GM19351 (cell line): ENCODE measurements at regions not wholly inside any gene's neighbourhood (a gene's known extent, or its start where the extent isn't known, plus 50 kb on each side); places are given as distances from the start of the nearest gene placed in this dataset.
A peak's percentile ranks its signal among the peaks of the same experiment; 100 is the strongest.

Experiments
- ATAC-seq: cut with Tn5 transposase; IDR thresholded peaks from one replicate; pipeline ENCODE4 v1.9.1; 2021; ENCODE audit warnings: mild to moderate bottlenecking, moderate library complexity; ENCODE audit not compliant: unreplicated experiment

- no peak for ATAC-seq
Observed at GRCh38 chr15:35596285-35596684, 50.3 kb upstream of the DPH6 start.

DNA sequence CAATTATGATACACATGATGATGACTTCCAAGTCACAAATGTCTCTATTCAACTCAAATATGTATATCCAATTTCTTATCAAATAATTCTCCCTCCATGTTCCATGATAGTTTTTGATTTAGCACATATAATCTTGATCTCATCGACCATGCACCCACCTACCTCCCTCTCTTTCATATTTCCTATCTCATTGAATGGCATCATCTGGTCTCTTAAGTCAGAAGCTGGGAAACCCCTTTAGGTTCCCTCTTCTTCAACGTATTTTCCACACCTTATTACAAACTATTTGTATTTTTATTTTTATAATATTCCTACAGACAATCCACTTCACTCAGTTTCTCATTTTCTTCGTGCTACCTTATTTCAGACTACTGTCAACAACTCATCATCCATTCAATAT is 56.9 kb upstream of the DPH6 start:
- ATAC-seq: peak; percentile 37

DNA sequence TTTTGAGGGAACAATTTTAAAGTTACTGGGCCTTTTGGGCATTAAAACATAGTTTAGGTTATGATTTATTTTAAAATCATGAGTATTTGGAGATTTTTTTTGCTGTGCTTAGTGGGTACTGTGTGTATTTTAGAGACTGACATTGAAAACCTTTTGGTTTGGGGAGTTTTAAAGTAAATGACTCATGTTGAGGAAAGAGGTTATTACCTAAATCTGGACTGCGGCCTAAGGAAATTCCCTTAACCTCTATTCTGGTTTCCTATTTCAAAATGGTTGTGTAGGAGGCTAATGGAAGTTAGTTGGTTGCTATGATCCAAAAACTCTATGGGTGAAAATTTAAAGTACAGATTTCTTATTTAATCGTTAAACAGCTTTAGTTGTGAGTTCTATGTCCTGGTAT is 57.3 kb upstream of the DPH6 start:
- peak; percentile 62 for ATAC-seq

- no peak for ATAC-seq
Observed at GRCh38 chr15:35603856-35604255, 57.9 kb upstream of the DPH6 start.

DNA sequence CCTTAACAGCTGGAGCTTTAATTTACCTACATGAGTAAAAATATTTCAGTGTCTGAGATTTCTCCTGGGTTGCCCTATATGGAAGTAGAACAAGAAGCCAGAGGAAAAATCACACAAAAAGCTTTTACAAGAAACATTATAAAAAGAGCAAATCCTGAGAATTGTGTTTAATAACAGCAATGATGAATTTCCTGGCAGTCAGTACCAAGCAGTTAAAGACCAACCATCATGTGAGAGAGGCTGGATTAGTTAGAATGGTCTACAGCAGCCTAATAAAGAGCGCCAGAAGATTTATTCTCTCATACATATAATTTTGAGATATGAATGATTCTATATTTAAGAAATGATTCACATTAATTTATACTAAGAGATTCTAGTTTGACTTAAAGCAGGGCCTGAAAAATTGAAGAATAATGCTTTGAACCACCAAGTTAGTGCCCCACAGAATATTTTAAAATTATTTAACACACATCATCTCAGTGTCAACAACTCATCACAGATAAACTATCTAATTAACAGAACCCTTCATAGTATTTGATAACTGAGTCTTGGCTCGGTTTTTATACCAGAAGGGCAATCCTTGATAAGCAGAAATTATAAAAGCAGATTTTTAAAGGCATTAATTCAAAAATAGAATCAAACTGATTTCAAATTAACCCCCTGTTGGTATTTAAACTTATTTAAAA is 59.9 kb upstream of the DPH6 start:
- ATAC-seq: no peak

- no peak for ATAC-seq
Observed at GRCh38 chr15:35606450-35606779, 60.5 kb upstream of the DPH6 start.

GRCh38 chr15:35616498-35617271 is 70.7 kb upstream of the DPH6 start:
- ATAC-seq: no peak

- ATAC-seq: no peak
Observed at GRCh38 chr15:35618260-35619188, 72.6 kb upstream of the DPH6 start.

DNA sequence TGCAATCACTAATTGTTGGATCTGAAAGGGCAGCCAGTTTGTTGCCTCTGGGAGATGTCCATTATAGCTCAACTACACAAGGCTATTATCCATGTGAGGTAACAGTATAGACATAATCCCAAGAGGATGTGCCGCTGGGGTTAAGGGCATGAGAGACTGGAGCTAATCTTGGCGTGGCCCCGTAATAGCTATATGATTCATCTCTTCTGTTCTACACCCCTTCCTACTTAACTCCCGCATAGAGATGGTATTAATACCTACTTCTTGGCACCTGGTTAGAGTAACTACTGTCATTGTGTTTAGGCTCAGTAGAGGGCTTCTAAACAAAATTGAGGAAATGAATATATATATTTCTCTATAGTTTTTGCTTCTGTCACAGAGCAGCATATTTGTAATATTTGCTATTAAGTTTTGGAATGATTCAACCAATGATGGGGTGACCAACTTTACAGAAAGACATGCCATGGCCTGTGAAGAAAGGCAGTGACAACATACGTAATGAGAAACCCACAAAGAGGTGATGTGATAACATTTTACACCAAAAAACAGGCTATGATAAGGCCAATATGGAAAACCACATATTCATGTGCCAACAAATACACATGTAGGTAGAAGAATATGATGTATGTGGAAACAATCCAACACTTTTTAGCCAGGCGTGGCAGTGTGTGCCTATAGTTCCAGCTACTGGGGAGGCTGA is 76.8 kb upstream of the DPH6 start:
- ATAC-seq: no peak

GRCh38 chr15:35624881-35625280 is 78.9 kb upstream of the DPH6 start:
- no peak for ATAC-seq

DNA sequence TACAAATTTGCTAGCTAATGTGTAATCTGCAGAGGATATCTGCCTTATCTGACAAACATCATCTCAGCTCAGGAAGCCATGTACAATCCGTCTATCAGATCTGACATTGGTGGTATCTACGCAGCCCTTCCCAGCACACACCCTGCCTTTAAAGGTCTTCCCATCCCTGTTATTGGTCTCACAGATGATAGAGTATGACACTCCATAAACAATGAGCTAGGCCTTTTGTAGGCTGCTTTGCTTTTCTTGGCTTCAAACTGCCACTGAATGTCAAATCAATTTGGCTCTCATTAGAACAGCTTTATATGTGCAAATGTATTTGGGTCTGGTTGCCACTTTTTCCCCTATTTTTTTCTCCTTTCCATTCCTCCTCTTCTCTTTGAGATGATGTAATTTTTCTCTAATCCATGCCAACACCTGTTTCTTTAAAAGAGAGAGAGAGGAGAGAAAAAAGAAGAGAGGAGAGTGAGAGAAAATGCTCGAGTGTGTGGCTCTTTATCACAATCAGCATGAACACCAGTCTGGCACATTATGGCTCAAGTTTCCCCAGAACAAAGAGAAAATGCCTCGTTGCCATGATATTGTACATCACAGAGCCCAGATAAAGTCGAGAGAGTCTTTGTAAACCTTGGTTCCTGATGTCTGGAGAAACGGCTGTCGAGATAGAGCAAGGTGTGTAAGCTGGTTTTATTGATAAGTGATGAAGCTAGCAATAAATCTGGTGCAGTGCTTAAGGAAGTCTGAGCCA is 80.8 kb upstream of the DPH6 start:
- ATAC-seq: no peak

GRCh38 chr15:35627696-35628095 is 81.7 kb upstream of the DPH6 start:
- ATAC-seq: no peak

DNA sequence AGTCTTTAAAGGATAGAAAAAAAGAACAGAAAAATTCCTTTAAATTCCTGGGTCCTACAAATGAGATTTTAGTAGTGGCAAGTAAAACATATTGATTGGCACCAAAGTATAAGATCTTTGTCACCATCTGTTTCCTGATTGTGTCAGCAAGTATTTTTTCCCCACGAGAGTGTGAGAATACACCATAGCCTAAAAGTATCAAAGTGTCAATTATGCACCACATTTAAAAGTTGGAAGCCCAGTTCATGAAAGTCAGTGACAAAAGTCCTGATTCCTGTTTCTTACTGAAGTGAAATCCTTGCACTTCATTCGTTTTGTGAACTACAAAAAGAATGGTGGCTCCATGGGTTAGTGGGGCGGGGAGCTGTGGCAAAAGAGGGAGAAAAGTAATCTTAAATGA is 83.8 kb upstream of the DPH6 start:
- ATAC-seq: no peak

DNA sequence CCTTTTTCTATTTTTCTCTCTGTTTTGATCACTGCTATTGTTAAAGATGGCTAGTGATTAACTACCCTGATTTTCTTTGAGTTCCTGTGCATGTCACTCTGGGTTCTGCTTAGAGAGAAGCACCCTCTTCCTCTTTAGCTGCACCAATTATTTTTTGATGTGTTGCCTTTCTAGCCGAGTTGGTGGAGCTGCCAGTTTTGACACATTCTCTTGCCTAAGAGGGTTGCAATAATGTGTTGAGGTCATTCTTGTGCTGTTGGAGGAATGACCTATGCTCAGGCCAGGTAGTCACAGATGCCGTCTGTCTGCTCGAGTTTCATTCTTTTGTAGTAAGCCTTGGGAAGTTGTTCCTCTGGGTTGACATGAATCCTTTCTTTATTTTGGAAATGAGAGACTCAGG is 84.6 kb upstream of the DPH6 start:
- no peak for ATAC-seq

DNA sequence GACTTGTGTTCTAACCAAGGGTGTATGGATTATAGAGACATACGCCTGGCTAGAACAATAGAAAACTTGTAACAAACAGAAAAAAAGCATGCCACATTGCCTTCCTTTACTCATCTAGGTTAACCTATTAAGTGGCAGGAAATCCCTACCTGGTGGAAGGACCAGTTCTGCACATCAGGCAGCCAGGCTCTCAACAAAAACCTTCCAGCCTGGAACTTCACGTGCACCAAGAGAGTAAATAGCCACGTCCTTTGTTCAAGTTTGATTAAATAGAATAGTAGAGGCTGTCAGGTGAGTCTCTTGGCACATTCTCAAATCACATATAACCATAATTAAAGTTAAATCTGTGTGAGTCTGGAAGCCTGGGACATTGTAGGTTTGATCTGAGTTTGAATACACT is 85.0 kb upstream of the DPH6 start:
- ATAC-seq: no peak

DNA sequence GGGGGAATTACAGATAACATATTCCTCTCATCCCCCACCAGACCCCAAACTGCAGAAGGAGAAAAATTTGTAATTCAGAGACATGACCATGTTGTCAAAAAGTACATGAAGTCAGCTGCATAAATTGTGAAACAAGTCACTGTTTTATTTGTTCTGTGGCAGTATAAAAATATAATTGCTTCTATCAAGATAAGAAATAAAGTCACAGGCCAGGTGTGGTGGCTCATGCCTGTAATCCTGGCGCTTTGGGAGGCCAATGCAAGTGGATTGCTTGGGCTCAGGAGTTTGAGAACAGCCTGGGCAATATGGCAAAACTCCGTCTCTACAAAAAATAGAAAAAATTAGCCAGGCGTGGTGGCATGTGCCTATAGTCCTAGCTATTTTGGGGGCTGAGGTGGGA is 87.7 kb upstream of the DPH6 start:
- no peak for ATAC-seq

DNA sequence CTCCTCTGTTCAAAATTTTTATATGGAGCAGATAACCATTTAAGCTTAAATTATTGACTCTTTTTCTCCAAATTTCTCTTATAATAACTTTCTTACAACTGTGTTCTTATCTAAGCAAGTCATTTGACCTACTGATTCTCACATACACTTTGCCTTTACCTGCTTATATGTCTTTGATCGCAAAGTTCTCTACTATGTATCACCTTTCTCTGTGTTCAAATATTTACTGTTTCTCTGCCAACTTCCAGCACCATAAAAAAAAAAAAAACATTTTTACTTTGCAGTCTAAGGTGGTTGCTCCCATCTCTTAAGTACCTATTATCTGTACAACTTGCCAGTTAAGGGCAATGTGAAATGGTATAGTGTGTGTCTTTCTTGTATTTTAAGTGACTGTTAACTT is 100.8 kb upstream of the DPH6 start:
- no peak for ATAC-seq

DNA sequence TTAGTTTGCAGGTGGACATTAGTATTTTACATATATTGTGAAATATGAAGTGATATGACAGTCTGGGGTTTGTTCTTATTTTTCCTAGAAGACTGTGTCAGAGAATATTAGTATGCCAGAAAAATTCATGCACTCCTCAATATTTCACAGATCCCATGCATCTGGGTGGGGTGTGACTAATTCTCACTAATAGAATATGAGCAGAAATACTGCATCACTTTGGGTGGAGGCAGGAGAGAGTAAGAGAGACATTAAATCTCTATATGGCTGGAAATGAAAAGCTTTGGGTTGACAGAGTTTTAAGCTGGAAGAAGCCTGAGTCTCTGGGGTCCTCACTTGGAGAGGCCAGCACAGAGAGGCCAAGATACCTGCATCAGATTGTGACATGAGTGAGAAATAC is 101.3 kb upstream of the DPH6 start:
- no peak for ATAC-seq

DNA sequence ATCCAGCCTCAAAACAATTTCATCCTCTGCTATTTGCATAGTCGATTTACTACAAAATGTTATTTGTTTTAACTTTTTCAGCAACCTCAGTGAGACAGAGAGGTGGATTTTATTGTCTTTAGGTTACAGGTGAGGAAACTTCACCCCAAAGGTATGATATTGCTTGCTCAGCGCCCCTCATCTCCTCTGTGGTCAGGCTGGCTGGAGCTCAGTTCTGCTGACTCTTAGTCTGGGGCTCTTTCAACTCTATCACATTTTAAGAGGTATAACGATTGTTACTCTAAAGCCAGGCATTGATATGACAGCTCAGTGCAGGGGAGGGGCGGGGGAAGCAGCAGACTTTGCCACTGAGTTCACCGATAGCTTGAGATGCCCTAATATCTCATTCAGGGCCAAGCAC is 103.0 kb upstream of the DPH6 start:
- ATAC-seq: no peak

DNA sequence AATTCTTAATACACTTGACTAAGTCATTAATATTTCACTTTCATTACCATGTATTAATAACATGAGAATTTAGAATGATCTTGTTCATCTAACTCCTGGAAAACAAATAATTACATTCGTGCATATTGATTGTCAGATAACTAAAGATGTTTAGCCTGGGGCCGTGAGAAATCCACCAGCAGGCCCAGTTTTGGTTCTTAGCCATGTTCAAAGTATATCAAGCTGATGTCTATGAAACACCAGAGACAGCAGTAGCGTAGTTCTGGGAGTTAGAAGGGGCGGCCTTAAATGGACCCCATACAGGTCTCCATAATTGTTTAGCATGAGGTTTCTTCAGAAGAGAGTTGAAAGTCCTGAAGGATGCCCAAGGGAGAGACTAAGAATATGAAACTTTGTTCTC is 103.6 kb upstream of the DPH6 start:
- ATAC-seq: no peak
